Motor neuron (in vitro differentiated cells): ENCODE measurements at regions not wholly inside any gene's neighbourhood (a gene's known extent, or its start where the extent isn't known, plus 50 kb on each side); places are given as distances from the start of the nearest gene placed in this dataset.
A peak's percentile ranks its signal among the peaks of the same experiment; 100 is the strongest.

Source experiments
- ATAC-seq, 8 experiments: fragments of 200-7000 bp; cut with Tn5 transposase; replicated peaks in 6 of 8; 2 replicates each; pipeline ENCODE4 v1.8.0; 2021; ENCODE audit warnings: mild to moderate bottlenecking in 8 of 8, moderate library complexity in 8 of 8
- H3K27ac ChIP-seq, 2 donors: fragments of 250-450 bp; sonication (Bioruptor Pico); 2 replicates each; pipeline ENCODE4 v1.9.0; 2021; ENCODE audit warnings: antibody characterized with exemption in 2 of 2, mild to moderate bottlenecking in 2 of 2, moderate library complexity in 1 of 2
- H3K4me1 ChIP-seq, 2 donors: fragments of 250-450 bp; sonication (Bioruptor Pico); replicated peaks in 1 of 2; 2 replicates each; pipeline ENCODE4 v1.6.1; 2021; ENCODE audit warnings: antibody characterized with exemption in 2 of 2, mild to moderate bottlenecking in 2 of 2, moderate library complexity in 1 of 2
- H3K4me3 ChIP-seq, 5 donors: fragments of 250-450 bp; sonication (Bioruptor Pico); 2 replicates each; pipeline ENCODE4 v1.9.0; 2021; ENCODE audit warnings: antibody characterized with exemption in 5 of 5, mild to moderate bottlenecking in 5 of 5, moderate library complexity in 4 of 5
- WGBS, 10 experiments: fragments of 450-650 bp; shearing (Covaris generic); methylation state at CpG; one replicate each; pipeline ENCODE4 v1.0.0; 2022; 5-methylcytosine and 5-hydroxymethylcytosine counted together
- in situ Hi-C, 9 experiments: fragments of 400-800 bp; cut with MboI; loops; one replicate each; pipeline ENCODE4 v1.15.0; 2021; ENCODE audit warnings: low sequenced_read_pairs in 9 of 9, low pct_unique_long_range_greater_than_20kb in 2 of 9; ENCODE audit not compliant: unreplicated experiment in 9 of 9

- no peak for ATAC-seq
- no peak overlapping the region for H3K4me3 ChIP-seq
- in situ Hi-C loops: no loop called here
- WGBS, 10 experiments: 0 to 72% (median 51%) methylated on average over 2 to 5 of the region's 5 CpGs
- peaks cover 4 to 6% of the 10 kb centered on the region in 2 donors for H3K4me1 ChIP-seq
- no peak overlapping the region for H3K27ac ChIP-seq
These were observed 700.7 kb downstream of the TAF11L14 start for GRCh38 chr5:18334949-18335348.

- WGBS, 10 experiments: 0 to 100% (median 90%) methylated on average over 1 to 3 of the region's 3 CpGs; no CpG with 5 or more reads in 1 of the 10 experiments
- in situ Hi-C loops: no loop called here
- no peak for ATAC-seq
These were observed 720.6 kb downstream of the TAF11L14 start for GRCh38 chr5:18354828-18355227.

GRCh38 chr5:18357486-18357885 lies 723.2 kb downstream of the TAF11L14 start:
- in situ Hi-C loops: no loop called here
- H3K27ac ChIP-seq: no peak overlapping the region
- 21 to 100% (median 80%) methylated on average over 1 to 4 of the region's 4 CpGs; no CpG with 5 or more reads in 3 of the 10 experiments for WGBS, 10 experiments
- H3K4me1 ChIP-seq: no peaks in the 10 kb centered on the region
- ATAC-seq: no peak
- no peak overlapping the region for H3K4me3 ChIP-seq

More at GRCh38 chr5:18354828-18355227, 720.6 kb downstream of the TAF11L14 start:
- H3K27ac ChIP-seq: no peak overlapping the region
- H3K4me3 ChIP-seq: no peak overlapping the region
- no peaks in the 10 kb centered on the region for H3K4me1 ChIP-seq

- no peak for ATAC-seq
- H3K27ac ChIP-seq: no peak overlapping the region
- no peak overlapping the region for H3K4me3 ChIP-seq
- no peaks in the 10 kb centered on the region for H3K4me1 ChIP-seq
- 6 to 99% (median 84%) methylated on average over 1 to 8 of the region's 8 CpGs for WGBS, 10 experiments
- in situ Hi-C loops: no loop called here
These were observed 732.0 kb downstream of the TAF11L14 start for GRCh38 chr5:18366234-18366633.

GRCh38 chr5:18370531-18370930 lies 736.3 kb downstream of the TAF11L14 start:
- WGBS, 10 experiments: 0 to 100% (median 42%) methylated on average over 1 to 3 of the region's 3 CpGs; no CpG with 5 or more reads in 1 of the 10 experiments
- ATAC-seq: no peak
- no peak overlapping the region for H3K27ac ChIP-seq
- in situ Hi-C loops: no loop called here
- no peak overlapping the region for H3K4me3 ChIP-seq
- no peaks in the 10 kb centered on the region for H3K4me1 ChIP-seq

GRCh38 chr5:18375641-18376040 lies 741.4 kb downstream of the TAF11L14 start:
- H3K27ac ChIP-seq: no peak overlapping the region
- in situ Hi-C loops: no loop called here
- WGBS, 10 experiments: 0 to 92% (median 0%) methylated on average over 1 to 2 of the region's 2 CpGs; no CpG with 5 or more reads in 5 of the 10 experiments
- H3K4me1 ChIP-seq: no peaks in the 10 kb centered on the region
- no peak for ATAC-seq
- H3K4me3 ChIP-seq: no peak overlapping the region

GRCh38 chr5:18378066-18378465 lies 743.8 kb downstream of the TAF11L14 start:
- H3K4me1 ChIP-seq: no peaks in the 10 kb centered on the region
- no peak overlapping the region for H3K27ac ChIP-seq
- ATAC-seq: peak in 1 of 8 experiments; percentile 48
- H3K4me3 ChIP-seq: no peak overlapping the region
- in situ Hi-C loops: no loop called here
- WGBS, 10 experiments: 0 to 95% (median 80%) methylated on average over 1 to 2 of the region's 2 CpGs; no CpG with 5 or more reads in 1 of the 10 experiments

GRCh38 chr5:18379189-18379588 lies 744.9 kb downstream of the TAF11L14 start:
- Histone ChIP-seq H3K4me1 (no peaks in the 10 kb centered on the region), H3K27ac (no peak overlapping the region), H3K4me3 (no peak overlapping the region)
- no peak for ATAC-seq
- WGBS, 10 experiments: 0 to 100% (median 33%) methylated on average over 1 of the region's 1 CpG; no CpG with 5 or more reads in 1 of the 10 experiments
- in situ Hi-C loops: no loop called here

- in situ Hi-C loops: no loop called here
- ATAC-seq: no peak
- Histone ChIP-seq H3K4me1 (no peaks in the 10 kb centered on the region), H3K27ac (no peak overlapping the region), H3K4me3 (no peak overlapping the region)
- WGBS, 10 experiments: 6 to 100% (median 77%) methylated on average over 1 to 2 of the region's 2 CpGs; no CpG with 5 or more reads in 1 of the 10 experiments
These were observed 746.6 kb downstream of the TAF11L14 start for GRCh38 chr5:18380729-18381362.

GRCh38 chr5:18393565-18394442 lies 759.5 kb downstream of the TAF11L14 start:
- in situ Hi-C loops: no loop called here
- WGBS, 10 experiments: 0 to 90% (median 13%) methylated on average over 1 to 12 of the region's 17 CpGs
- ATAC-seq: peak; percentile 74 to 91 (median 86)
- Histone ChIP-seq H3K4me3 (no peak overlapping the region), H3K27ac (peak overlapping the region; percentile 59 to 72), H3K4me1 (peaks cover 6 to 22% of the 10 kb centered on the region in 2 donors)

- Histone ChIP-seq H3K27ac (no peak overlapping the region), H3K4me3 (no peak overlapping the region), H3K4me1 (peaks cover 0 to 17% of the 10 kb centered on the region in 2 donors)
- no peak for ATAC-seq
- 0 to 100% (median 10%) methylated on average over 1 to 4 of the region's 4 CpGs; no CpG with 5 or more reads in 3 of the 10 experiments for WGBS, 10 experiments
- in situ Hi-C loops: no loop called here
These were observed 760.2 kb downstream of the TAF11L14 start for GRCh38 chr5:18394443-18394804.

GRCh38 chr5:18395126-18396110 lies 761.2 kb downstream of the TAF11L14 start:
- in situ Hi-C loops: no loop called here
- H3K4me1 ChIP-seq: peaks cover 0 to 14% of the 10 kb centered on the region in 2 donors
- no peak overlapping the region for H3K27ac ChIP-seq
- peak in 1 of 8 experiments; percentile 26 for ATAC-seq
- H3K4me3 ChIP-seq: no peak overlapping the region
- 6 to 100% (median 89%) methylated on average over 1 to 10 of the region's 10 CpGs for WGBS, 10 experiments
